Activated CD4-positive, alpha-beta T cell treated with anti-CD3 and anti-CD28 coated beads for 36 hours (primary cell): ENCODE measurements at regions not wholly inside any gene's neighbourhood (a gene's known extent, or its start where the extent isn't known, plus 50 kb on each side); places are given as distances from the start of the nearest gene placed in this dataset.

Source experiments
- ATAC-seq: fragments of 200-7000 bp; cut with Tn5 transposase; one replicate; pipeline ENCODE4 v1.10.0; 2021; ENCODE audit warnings: mild to moderate bottlenecking, moderate library complexity
- CTCF ChIA-PET: fragments of 350-600 bp; sonication (Branson Sonifier 250); formaldehyde crosslinking; loops from one replicate; lab custom pipeline; 2021; ENCODE audit warnings: antibody characterized with exemption; lab: Charles Lee
- POLR2A ChIA-PET: fragments of 350-600 bp; sonication (Branson Sonifier 250); formaldehyde crosslinking; loops from one replicate; lab custom pipeline; 2021; ENCODE audit warnings: antibody characterized with exemption, inconsistent platforms; lab: Charles Lee
- DNase-seq: peaks from one replicate; pipeline ENCODE4 v3.0.0-alpha.2; 2020
- H3K27ac Mint-ChIP-seq: one replicate; pipeline ENCODE4 v1.8.0; 2021; ENCODE audit warnings: mixed read lengths
- H3K27me3 Mint-ChIP-seq: one replicate; pipeline ENCODE4 v1.8.0; 2021; ENCODE audit warnings: mixed read lengths
- H3K36me3 Mint-ChIP-seq: one replicate; pipeline ENCODE4 v1.8.0; 2021; ENCODE audit warnings: low read depth, mixed read lengths
- H3K4me1 Mint-ChIP-seq: one replicate; pipeline ENCODE4 v1.8.0; 2021; ENCODE audit warnings: mixed read lengths
- H3K4me3 Mint-ChIP-seq: one replicate; pipeline ENCODE4 v1.8.0; 2021; ENCODE audit warnings: mild to moderate bottlenecking, moderate library complexity, mixed read lengths
- H3K9me3 Mint-ChIP-seq: one replicate; pipeline ENCODE4 v1.8.0; 2021; ENCODE audit warnings: low read depth, mixed read lengths
- intact Hi-C, 2 experiments: fragments of 100-400 bp; cut with DNase I in 1 of 2; cut with micrococcal nuclease in 1 of 2; formaldehyde crosslinking; loops; one replicate each; pipeline versions ENCODE4 v1.14.2 to v1.15.1; 2022 to 2024; cut with DNase I, micrococcal nuclease

DNA sequence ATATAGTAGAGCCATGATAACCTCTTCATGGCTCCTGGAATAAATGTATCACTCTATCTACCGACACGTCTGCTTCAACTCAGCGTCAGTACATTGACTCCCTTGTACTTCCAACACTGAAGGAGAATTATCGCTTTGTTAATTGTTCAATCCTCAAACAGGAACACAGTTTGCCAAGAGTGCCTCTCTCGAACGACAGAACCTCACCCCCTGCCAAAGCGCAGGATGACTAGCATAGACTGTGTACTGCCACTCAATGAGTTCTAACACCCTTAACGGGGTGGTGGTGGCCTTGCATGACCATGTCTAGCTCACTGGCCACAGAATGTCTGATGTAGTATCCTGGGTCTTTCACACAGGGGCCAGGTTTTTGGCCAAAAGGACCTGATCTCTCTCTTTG, 81.4 kb upstream of the HEY2 start:
- Mint-ChIP-seq H3K4me3 (no peak overlapping the region), H3K9me3 (no peaks in the 10 kb centered on the region), H3K27me3 (peaks cover 11% of the 10 kb centered on the region), H3K36me3 (no peaks in the 10 kb centered on the region), H3K4me1 (no peaks in the 10 kb centered on the region), H3K27ac (no peak overlapping the region)
- intact Hi-C loops: no loop called here
- no peak for ATAC-seq
- ChIA-PET CTCF (no interaction called here), POLR2A (no interaction called here)
- DNase-seq: no peak

GRCh38 chr6:125670568-125670967, 78.9 kb upstream of the HEY2 start:
- H3K4me1 Mint-ChIP-seq: no peaks in the 10 kb centered on the region
- H3K4me3 Mint-ChIP-seq: no peak overlapping the region
- ChIA-PET POLR2A (no interaction called here), CTCF (interaction anchor here (0.7 kb wide), 1 partner anchor 20 kb away, joined by 3 read pairs; no protein-coding TSS in a partner anchor)
- no peak overlapping the region for H3K27ac Mint-ChIP-seq
- ATAC-seq (no peak), DNase-seq (no peak)
- no peaks in the 10 kb centered on the region for H3K36me3 Mint-ChIP-seq
- intact Hi-C loops: no loop called here
- H3K27me3 Mint-ChIP-seq: peaks cover 6% of the 10 kb centered on the region
- H3K9me3 Mint-ChIP-seq: no peaks in the 10 kb centered on the region

GRCh38 chr6:125671323-125671722, 78.1 kb upstream of the HEY2 start:
- H3K9me3 Mint-ChIP-seq: no peaks in the 10 kb centered on the region
- POLR2A ChIA-PET: no interaction called here
- no peak for ATAC-seq
- H3K36me3 Mint-ChIP-seq: no peaks in the 10 kb centered on the region
- CTCF ChIA-PET: no interaction called here
- no peak overlapping the region for H3K4me3 Mint-ChIP-seq
- H3K27ac Mint-ChIP-seq: no peak overlapping the region
- DNase-seq: no peak
- intact Hi-C loops: no loop called here
- H3K27me3 Mint-ChIP-seq: peaks cover 11% of the 10 kb centered on the region
- H3K4me1 Mint-ChIP-seq: no peaks in the 10 kb centered on the region

DNA sequence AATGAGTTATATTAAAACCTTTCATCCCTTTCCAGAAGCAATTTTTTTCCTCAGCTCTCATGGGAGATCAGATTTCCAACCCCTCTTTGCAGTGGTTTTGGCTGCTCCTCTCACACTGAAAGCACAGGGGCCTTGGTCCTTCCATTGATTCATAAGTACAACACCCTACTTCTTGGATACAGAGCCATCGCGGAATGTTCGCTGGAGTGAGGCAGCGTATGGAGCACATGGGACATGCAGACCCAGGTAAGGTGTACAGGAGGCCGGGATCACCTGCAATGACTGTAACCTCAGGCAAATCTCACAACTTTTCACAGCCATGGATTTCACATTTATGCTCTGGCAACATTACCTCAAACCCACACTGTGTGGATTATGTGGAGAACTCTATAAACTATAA, 75.2 kb upstream of the HEY2 start:
- DNase-seq (no peak), ATAC-seq (no peak)
- POLR2A ChIA-PET: no interaction called here
- Mint-ChIP-seq H3K4me1 (peaks cover under 1% of the 10 kb centered on the region), H3K27me3 (peaks cover 21% of the 10 kb centered on the region), H3K4me3 (no peak overlapping the region), H3K36me3 (no peaks in the 10 kb centered on the region), H3K27ac (no peak overlapping the region), H3K9me3 (no peaks in the 10 kb centered on the region)
- intact Hi-C loops: no loop called here
- CTCF ChIA-PET: no interaction called here

- Mint-ChIP-seq H3K4me1 (peaks cover 8% of the 10 kb centered on the region), H3K9me3 (no peaks in the 10 kb centered on the region), H3K27me3 (peaks cover 38% of the 10 kb centered on the region), H3K36me3 (no peaks in the 10 kb centered on the region), H3K27ac (no peak overlapping the region), H3K4me3 (no peak overlapping the region)
- ATAC-seq: no peak
- ChIA-PET POLR2A (no interaction called here), CTCF (interaction anchor here (0.6 to 1.1 kb wide), 2 partner anchors 108 to 273 kb away, joined by 3 read pairs; no protein-coding TSS in a partner anchor)
- intact Hi-C loops: no loop called here
- no peak for DNase-seq
Observed at GRCh38 chr6:125678601-125679000, 70.8 kb upstream of the HEY2 start.

DNA sequence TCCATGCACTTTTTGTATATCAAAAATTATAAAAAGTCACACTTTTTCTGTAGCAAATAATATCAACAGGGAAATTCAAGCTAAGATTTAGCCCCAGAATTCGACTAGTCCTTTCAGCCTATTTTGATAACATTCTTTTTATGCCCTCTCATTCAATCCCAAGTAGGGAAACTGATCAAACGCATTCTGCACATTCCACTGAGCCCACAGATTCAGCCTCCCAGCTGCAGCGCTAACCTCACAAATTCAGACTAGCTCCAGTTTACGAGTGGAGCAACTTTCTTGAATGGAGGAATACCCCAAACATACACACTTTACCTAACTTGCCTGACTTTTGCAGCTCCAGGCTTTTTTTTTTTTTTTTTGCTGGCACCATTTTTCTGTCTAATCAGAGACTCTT, 70.3 kb upstream of the HEY2 start:
- DNase-seq (no peak), ATAC-seq (no peak)
- intact Hi-C loops: no loop called here
- Mint-ChIP-seq H3K4me3 (no peak overlapping the region), H3K36me3 (no peaks in the 10 kb centered on the region), H3K27ac (no peak overlapping the region), H3K9me3 (no peaks in the 10 kb centered on the region), H3K27me3 (peaks cover 41% of the 10 kb centered on the region), H3K4me1 (peaks cover 8% of the 10 kb centered on the region)
- CTCF ChIA-PET: interaction anchor here (0.6 to 1.1 kb wide), 2 partner anchors 109 to 273 kb away, joined by 3 read pairs; no protein-coding TSS in a partner anchor
- POLR2A ChIA-PET: no interaction called here

DNA sequence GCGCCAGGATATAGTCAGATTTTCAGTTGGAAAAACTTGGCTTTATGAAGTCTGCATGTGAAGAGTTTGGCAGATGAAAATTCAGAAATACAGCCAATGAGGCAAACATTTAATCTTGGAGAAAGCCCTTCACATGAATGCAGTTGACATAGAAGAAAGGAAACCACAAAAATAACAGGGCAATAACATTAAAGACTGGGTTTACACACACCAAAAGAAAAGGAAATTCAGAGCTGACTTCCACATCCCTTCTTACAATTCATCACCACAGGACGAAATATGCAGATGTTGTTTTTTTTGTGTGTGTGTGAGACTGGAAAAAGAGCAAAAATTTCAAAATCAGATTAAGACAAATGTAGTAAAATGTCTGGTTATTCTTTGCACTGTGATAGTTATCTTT, 69.8 kb upstream of the HEY2 start:
- no peaks in the 10 kb centered on the region for H3K9me3 Mint-ChIP-seq
- peaks cover 8% of the 10 kb centered on the region for H3K4me1 Mint-ChIP-seq
- H3K27ac Mint-ChIP-seq: no peak overlapping the region
- ChIA-PET POLR2A (no interaction called here), CTCF (interaction anchor here (0.8 to 1.1 kb wide), 2 partner anchors 272 to 349 kb away, joined by 3 read pairs; no protein-coding TSS in a partner anchor)
- DNase-seq (no peak), ATAC-seq (no peak)
- intact Hi-C loops: no loop called here
- no peak overlapping the region for H3K4me3 Mint-ChIP-seq
- peaks cover 41% of the 10 kb centered on the region for H3K27me3 Mint-ChIP-seq
- no peaks in the 10 kb centered on the region for H3K36me3 Mint-ChIP-seq

- Mint-ChIP-seq H3K36me3 (no peaks in the 10 kb centered on the region), H3K9me3 (no peaks in the 10 kb centered on the region), H3K27ac (no peak overlapping the region), H3K4me3 (no peak overlapping the region), H3K4me1 (peaks cover 8% of the 10 kb centered on the region), H3K27me3 (peaks cover 39% of the 10 kb centered on the region)
- ChIA-PET CTCF (no interaction called here), POLR2A (no interaction called here)
- DNase-seq (no peak), ATAC-seq (no peak)
- intact Hi-C loops: no loop called here
Observed at GRCh38 chr6:125682939-125683338, 66.5 kb upstream of the HEY2 start.

- Mint-ChIP-seq H3K4me1 (no peaks in the 10 kb centered on the region), H3K27ac (no peak overlapping the region), H3K27me3 (peaks cover 41% of the 10 kb centered on the region), H3K4me3 (no peak overlapping the region), H3K36me3 (no peaks in the 10 kb centered on the region), H3K9me3 (peaks cover 3% of the 10 kb centered on the region)
- ChIA-PET CTCF (interaction anchor here (1.3 kb wide), 1 partner anchor 11 kb away, joined by 4 read pairs; no protein-coding TSS in a partner anchor), POLR2A (no interaction called here)
- intact Hi-C loops: no loop called here
- DNase-seq (no peak), ATAC-seq (no peak)
Observed at GRCh38 chr6:125688138-125688537, 61.3 kb upstream of the HEY2 start.

DNA sequence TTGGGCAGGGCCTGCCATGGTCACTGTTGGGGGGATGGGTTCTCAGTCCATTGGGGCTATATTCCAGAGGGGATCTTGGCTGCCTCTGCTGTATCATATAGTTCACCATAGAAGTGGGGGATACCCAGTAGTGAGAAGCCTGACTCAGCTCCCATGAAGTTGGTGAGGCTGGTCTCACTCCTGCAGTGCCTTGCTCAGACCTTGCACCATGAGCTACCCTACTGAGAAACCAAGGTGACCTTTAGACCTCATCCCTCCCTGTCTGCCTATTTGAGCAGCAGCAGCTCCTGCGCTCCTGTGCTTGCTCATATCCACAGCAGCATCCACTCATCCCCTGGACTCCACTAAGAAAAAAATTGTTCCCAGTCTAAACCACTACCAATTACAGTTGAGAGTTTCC, 56.0 kb upstream of the HEY2 start:
- no peak for ATAC-seq

DNA sequence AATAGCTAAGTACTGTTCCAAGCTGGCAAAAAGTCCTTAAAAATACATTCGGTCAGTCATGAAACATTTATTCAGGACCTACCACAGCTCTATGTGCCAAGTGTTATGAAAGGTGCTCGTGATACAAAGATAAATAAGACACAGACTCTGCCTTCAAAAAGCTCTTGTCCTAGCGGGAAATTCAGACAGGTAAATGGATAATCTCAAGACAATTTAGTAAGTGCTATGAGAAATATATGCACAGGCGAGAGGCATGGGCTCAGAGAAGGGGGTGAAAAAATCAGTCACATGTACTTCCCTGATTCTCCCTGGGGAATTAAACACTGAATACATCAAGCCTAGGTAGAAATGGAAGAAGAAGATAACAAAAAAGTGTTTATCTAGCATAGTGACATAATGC, 49.8 kb upstream of the HEY2 start:
- Mint-ChIP-seq H3K4me1 (no peaks in the 10 kb centered on the region), H3K36me3 (no peaks in the 10 kb centered on the region), H3K27me3 (peaks cover 8% of the 10 kb centered on the region), H3K4me3 (no peak overlapping the region), H3K27ac (no peak overlapping the region), H3K9me3 (no peaks in the 10 kb centered on the region)
- DNase-seq (no peak), ATAC-seq (no peak)
- ChIA-PET POLR2A (no interaction called here), CTCF (interaction anchor here (0.8 to 1.2 kb wide), 4 partner anchors 9 to 287 kb away, joined by 3 to 4 read pairs (median 4); partner anchors contain the start of gene TRMT11)
- intact Hi-C loops: no loop called here

More for the DNA sequence above, 56.0 kb upstream of the HEY2 start:
- Mint-ChIP-seq H3K27me3 (peaks cover 35% of the 10 kb centered on the region), H3K27ac (no peak overlapping the region), H3K36me3 (no peaks in the 10 kb centered on the region), H3K4me3 (no peak overlapping the region), H3K9me3 (peaks cover 3% of the 10 kb centered on the region), H3K4me1 (no peaks in the 10 kb centered on the region)
- CTCF ChIA-PET: no interaction called here
- intact Hi-C loops: no loop called here
- DNase-seq: no peak
- POLR2A ChIA-PET: no interaction called here
